SKM-1 (cell line): ENCODE measurements at regions not wholly inside any gene's neighbourhood (a gene's known extent, or its start where the extent isn't known, plus 50 kb on each side); places are given as distances from the start of the nearest gene placed in this dataset.

ENCODE experiments used
- DNase-seq: peaks from one replicate; lab custom pipeline; 2025; ENCODE audit not compliant: unreplicated experiment; lab: John Stamatoyannopoulos, UW

- no peak for DNase-seq
These were observed 123.8 kb upstream of the CACNA2D1 start for GRCh38 chr7:82567356-82567755.

- DNase-seq: no peak
These were observed 123.2 kb upstream of the CACNA2D1 start for GRCh38 chr7:82566752-82567151.

- no peak for DNase-seq
These were observed 119.3 kb upstream of the CACNA2D1 start for GRCh38 chr7:82562716-82563404.

DNA sequence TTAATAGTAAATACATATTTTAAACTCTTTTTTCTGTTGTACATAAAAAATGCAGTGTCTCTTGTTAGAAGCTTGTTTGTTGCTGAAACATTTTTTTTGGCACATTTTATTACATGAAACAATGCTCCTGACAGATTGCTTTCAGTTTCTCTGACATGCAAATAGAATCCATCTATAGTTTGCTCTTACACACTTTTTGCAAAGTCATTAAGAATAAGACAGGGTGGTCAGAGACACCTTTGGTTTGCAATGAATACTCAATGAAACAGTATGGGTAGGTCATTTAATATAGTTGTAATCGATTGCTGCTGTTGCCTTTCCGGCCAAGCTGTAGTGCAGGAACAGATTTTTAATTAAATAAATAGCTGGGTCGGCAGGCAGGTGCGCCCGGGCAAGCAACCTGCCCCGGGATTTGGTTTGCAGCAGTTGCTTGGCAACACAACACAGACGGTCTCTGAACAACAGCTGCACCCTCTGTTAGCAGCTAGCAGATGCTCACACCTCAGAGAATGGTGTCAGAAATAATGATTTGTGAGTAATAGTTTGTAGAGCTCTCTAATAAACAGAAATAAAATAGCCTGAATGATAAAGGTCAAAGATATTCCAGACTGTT lies 115.7 kb upstream of the CACNA2D1 start:
- no peak for DNase-seq

DNA sequence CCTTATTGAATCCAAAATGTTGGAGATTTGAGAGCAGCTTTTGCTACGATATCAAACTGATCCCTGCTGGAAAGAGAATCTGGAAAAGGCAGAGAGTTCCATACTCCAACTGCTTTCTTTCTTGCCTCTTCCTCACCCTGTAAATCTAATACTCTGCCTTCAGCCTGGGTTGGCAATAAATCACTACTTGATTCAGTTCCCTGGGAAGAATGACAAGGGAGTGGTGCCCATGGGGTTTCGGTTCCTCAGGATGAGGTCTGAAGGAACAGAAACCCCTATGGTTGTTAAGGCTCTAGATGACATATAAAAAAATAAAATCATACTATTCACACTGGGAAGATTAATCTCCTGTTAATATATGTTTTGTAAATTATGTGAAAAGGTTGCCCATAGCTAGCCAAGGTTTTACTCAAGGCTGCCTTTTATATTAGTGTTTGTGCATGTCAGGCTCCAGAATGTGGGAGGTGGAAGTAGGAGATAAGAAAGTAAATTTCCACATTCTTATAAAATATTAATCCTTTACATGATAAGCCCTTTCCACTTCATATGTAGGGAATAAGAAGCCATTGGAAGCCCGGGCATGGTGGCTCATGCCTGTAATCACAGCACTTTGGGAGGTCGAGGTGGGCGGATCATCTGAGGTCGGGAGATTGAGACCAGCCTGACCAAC lies 106.2 kb upstream of the CACNA2D1 start:
- no peak for DNase-seq

DNA sequence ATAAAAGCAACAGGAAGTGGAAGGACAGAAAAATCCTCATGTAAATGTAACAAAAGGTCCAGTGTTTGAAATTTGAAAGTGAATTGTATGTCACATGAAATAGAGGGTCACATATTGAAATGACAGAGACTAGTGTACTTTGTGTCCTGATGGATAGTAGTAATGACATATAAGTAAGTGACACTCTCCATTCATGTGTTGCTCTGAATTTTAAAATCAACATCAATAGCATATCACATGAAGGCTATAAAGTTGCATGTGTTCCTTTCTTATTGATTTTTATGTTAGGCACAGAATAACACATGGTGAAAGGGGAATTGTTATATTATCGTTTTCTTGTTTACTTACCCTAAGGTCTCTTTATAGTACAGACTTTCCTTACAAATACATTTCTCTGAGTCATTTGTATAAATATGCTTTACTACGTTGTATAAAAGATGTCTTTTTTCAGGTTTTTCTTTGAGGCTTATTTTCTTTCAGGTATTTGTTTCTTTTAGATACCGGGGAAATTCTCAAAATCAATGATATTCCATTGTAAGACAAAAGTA lies 104.6 kb upstream of the CACNA2D1 start:
- DNase-seq: no peak

DNA sequence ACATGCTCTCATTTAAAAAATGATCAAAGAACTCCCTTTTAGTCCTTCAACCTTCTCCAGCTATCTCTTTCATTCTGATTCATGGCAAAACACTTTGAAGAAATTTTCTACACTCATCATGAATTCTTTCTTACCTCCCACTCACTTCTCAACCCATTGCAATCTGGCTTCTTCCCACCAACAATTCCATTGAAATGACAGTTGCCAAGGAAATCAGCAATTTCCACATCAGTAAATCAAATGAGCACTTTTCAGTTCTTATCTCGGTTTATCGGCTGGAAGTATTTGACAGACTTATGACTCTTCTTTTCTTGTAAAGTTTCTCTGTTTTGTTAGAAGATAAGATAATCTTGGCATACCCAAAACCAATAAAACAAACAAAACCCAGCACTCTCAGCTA lies 99.1 kb upstream of the CACNA2D1 start:
- no peak for DNase-seq

- DNase-seq: no peak
These were observed 96.4 kb upstream of the CACNA2D1 start for GRCh38 chr7:82539969-82540368.

DNA sequence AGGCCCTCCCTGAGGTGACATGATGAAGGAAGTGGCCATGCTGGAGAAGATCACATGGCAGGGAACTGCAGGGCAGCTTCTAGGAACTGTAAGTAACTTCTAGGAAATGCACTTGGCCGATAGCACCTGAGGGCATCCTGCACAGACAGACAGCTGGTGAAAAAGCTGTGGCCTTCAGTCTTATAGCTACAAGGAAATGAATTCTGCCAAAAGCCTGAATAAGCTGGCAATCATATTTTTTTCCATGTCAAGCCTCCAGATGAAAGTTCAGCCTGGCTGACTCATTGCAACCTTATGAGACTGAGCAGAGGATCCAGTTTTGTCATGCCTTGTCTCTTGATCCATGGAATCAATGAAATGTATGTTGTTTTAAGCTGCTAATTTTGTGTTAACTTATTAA lies 91.1 kb upstream of the CACNA2D1 start:
- no peak for DNase-seq

- no peak for DNase-seq
These were observed 86.8 kb upstream of the CACNA2D1 start for GRCh38 chr7:82530361-82530760.

DNA sequence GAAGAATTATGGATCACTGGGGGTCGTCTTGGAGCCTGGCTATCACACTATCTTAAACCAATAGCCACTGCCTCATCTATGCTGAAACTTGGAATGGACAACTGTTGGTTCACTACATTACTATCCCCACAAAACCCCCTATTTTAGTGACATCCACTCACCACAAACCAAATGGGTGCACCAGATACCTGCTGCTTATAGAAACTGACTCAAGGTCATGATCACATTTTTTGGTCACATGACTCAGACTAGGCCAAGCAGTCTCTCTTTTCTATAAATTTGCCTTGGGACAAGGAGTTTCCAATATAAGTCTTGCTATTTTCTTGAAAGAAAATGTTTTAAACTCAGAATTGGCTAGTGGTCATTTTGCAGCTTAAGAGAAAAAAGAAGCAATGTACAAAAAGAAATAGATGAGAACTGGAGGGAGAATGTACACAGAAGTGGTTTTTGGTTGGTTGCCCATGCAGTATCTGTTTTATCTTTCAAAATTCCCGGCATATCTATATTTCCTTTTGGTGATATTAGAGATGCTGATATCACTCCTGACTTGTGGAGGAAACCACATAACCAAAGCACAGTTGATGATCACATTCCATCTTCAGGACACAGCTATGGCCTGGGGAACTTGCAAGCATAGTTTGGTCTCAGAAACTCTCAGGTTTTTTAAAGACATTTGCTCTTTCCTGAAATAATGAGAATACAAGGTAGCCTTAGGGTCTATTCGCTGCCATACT lies 85.2 kb upstream of the CACNA2D1 start:
- no peak for DNase-seq

GRCh38 chr7:82527851-82528250 lies 84.3 kb upstream of the CACNA2D1 start:
- DNase-seq: no peak

DNA sequence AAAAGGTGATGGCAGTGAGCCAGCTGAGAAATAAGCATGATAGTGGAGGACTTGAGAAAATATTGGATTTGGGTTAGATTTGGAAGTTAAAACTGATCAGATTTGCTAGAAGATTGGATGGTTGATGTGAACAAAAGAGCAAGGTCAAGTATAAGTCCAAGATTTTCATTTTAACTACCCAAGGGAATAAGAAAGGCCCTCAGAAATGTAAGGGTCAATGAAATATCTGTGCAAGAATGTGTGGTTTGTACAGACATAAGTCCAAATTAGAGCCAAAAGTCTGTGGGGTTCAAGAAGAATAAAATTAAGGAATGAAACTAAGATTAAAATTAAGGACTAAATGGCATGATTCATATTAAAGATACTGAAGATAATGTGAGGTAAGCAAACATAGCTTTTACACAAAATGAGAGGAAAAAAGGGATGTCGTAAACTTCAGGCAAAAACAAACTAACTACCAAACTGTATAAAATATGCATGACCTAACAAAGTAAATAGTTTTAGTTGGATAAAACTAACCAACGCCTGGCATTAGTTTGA lies 78.4 kb upstream of the CACNA2D1 start:
- no peak for DNase-seq

DNA sequence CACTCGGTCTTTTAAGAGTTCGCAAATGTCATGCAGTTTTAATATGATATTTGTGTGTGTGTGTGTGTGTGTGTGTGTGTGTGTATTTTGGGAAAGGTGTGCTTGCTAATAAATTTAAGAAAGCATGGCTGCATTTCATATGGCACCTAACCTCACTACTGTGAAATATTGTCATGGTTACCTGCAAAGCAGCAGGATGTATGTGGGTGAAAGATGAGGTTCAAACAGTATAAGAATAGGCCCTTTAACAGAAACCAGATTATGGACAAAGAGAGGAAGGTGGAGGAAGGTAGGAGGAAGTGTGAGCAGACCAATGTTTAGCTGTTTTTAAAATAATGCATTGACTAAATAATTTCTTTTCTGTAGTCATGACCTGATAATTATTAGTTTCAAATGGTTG lies 73.5 kb upstream of the CACNA2D1 start:
- no peak for DNase-seq

GRCh38 chr7:82511542-82511941 lies 68.0 kb upstream of the CACNA2D1 start:
- no peak for DNase-seq

DNA sequence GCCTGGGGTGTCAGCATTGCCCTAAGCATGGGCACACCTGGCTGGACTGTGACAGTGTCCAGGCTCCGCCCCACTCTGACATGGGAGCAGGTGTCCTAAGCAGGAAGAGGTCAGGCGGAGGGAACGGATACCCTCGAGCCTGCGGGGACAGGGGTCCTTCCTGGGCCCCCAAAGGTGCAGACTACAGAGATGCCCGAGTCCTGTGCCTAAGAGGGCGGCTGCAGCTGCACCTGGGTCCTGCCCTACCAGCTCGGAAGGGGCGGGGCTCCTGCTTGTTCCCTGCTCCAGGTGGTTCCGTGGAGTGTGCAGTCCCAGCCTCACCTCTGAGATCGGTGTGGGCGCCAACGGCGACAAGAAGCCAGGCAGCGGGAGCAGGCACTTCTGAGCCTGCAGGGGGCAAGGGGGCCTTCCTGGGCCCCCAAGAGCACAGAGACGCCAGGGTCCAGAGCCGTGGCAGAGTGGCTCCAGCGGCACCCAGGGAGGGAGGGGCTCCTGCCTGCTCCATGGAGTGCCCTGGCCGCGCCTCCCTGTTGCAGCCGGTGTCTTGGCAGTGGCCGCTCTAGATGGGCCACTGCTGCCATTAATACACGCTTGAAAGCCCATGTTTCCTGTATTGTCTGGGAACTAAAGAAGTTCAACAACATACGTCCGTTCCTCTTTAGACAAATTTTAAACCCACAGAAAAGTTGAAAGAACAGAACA lies 64.5 kb upstream of the CACNA2D1 start:
- no peak for DNase-seq

DNA sequence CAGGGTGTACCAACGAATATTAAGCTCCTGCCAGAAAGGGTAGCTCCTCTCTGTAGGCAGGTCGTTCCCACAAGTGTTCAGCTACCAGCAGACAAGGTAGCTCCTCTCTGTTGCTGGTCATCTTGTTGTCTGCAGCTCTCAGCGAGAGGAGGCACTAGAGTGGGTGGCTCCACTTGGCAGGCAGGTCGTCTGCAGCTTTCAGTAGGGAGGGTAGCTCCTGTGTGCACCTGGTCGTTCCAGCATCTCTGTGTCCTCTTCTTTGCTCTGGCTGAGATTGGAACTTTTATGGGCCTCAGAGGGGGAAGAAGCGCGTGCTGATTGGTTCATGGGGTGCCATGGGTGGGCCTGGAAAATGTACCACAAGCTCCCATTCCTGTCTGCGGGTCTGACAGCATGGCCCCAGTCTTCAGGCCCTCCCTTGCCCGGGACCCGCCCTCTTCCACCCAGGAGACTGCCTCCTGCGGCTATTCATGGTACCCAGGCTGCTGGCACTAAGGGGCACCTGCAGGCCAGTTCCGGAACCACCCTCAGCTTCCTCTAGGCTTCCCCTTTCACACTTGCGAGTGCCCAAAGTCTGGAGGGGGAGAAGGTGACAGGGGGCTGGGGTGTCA lies 63.9 kb upstream of the CACNA2D1 start:
- DNase-seq: no peak

GRCh38 chr7:82506702-82507101 lies 63.1 kb upstream of the CACNA2D1 start:
- DNase-seq: no peak

DNA sequence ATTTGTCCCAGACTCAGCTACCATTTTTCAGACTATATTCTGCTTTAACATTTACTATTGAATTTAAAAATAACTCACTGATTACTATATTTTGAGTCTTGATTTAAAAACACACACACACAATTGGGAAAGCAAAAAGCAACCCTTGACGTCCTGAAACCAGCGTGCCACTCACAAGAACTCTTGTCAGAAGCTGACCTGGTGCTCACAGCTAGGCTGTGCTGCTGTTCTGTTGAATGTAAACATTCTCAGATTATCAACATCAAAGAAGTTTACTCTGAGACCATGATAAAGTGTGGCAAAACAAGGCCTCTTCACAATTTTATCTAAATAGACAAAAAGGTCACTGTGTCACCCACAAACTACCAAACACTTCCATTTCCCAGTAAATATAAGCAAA lies 62.6 kb upstream of the CACNA2D1 start:
- no peak for DNase-seq

DNA sequence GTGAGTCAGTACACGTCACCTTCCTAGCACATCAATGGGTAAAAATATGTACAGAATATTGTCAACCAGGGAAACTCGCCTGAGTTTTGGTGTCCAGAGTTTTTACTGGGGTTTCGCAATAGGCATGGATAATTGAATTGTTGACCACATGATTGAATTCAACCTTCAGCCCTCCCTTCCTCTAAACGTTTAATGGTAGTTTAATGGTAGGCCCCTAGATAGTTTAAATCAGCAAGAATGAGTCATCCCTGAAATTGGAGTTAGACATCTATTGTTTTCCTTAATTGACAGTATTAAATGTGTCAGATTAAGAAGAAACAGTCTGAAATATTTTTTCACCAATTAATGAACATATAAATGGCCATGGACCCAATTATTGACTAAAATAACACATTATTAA lies 57.8 kb upstream of the CACNA2D1 start:
- DNase-seq: no peak
